ENCODE measurements at regions not wholly inside any gene's neighbourhood (a gene's known extent, or its start where the extent isn't known, plus 50 kb on each side); places are given as distances from the start of the nearest gene placed in this dataset.
"Not testable (repeated sequence)": the region's sequence is repeated elsewhere in the genome, so short reads cannot be mapped to it uniquely, and the experiment has no call there.

- no peak for DNase-seq (ENCODE audit: low spot score)
These were observed 66.0 kb upstream of the TENM4 start for GRCh38 chr11:79506734-79507344.

DNA sequence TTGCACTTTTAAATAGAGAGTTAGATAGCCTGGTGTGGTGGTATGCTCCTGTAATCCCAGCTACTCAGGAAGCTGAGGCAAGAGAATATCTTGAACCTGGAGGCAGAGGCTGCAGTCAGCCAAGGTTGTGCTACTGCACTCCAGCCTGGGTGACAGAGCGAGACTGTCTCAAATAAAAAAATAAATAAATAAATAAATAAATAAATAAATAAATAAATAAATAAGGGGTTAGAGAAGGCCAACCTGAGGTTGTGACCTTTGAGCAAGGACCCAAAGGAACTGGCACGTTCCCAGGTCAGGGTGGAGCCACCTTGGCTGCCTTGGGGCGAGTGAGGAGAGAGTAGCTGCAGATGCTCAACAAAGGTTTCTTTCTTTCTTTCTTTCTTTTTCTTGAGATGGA lies 65.3 kb upstream of the TENM4 start:
- DNase-seq (ENCODE audit: low spot score), result no peak

DNA sequence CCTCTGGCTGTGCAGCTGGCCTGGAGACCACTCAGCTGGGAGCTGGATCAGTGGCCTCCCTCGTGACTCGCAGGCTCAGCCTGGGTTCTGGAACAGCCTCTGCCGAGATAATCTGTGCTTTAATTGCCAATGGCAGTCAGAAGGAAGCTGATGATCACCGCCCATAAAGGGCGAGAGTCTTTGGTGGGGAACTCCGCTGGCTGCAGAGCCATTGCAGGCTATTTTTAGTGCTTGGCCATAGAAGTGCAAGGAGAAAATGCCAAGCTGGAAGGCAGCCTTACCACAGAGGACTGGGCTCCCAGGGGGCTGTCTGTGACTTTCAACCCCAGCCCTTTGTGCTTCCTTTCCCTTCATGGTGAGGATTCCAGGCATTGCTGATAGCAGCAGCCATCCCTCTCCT lies 62.2 kb upstream of the TENM4 start:
- DNase-seq (ENCODE audit: low spot score), result no peak

GRCh38 chr11:79501707-79502106 lies 60.9 kb upstream of the TENM4 start:
- DNase-seq (ENCODE audit: low spot score), result no peak

DNA sequence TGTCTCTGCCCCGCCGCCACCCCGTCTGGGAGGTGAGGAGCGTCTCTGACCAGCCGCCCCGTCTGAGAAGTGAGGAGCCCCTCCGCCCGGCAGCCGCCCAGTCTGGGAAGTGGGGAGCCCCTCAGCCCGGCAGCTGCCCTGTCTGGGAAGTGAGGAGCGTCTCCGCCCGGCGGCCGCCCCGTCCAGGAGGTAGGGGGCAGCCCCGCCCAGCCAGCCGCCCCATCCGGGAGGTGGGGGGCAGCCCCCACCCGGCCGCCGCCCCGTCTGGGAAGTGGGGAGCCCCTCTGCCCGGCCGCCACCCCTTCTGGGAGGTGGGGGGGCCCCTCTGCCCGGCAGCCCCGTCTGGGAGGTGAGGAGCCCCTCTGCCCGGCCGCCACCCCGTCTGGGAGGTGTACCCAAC lies 59.1 kb upstream of the TENM4 start:
- not testable (repeated sequence) for DNase-seq (ENCODE audit: low spot score)

- no peak for DNase-seq (ENCODE audit: low spot score)
These were observed 57.8 kb upstream of the TENM4 start for GRCh38 chr11:79498667-79499066.

GRCh38 chr11:79493555-79494171 lies 52.8 kb upstream of the TENM4 start:
- peak; percentile 71 for DNase-seq (ENCODE audit: low spot score)

GRCh38 chr11:79492008-79492407 lies 51.2 kb upstream of the TENM4 start:
- no peak for DNase-seq (ENCODE audit: low spot score)

Data from germinal center (tissue), 1 donor.